CD4-positive, alpha-beta memory T cell (primary cell): ENCODE measurements at regions not wholly inside any gene's neighbourhood (a gene's known extent, or its start where the extent isn't known, plus 50 kb on each side); places are given as distances from the start of the nearest gene placed in this dataset.
"Not testable (repeated sequence)": the region's sequence is repeated elsewhere in the genome, so short reads cannot be mapped to it uniquely, and the experiment has no call there.

Experiments
- CTCF ChIA-PET: fragments of 350-600 bp; sonication (Branson Sonifier 250); formaldehyde crosslinking; loops from one replicate; lab custom pipeline; 2021; ENCODE audit warnings: inconsistent platforms; ENCODE audit not compliant: partially characterized antibody; lab: Charles Lee
- POLR2A ChIA-PET: fragments of 350-600 bp; sonication (Branson Sonifier 250); formaldehyde crosslinking; loops from one replicate; lab custom pipeline; 2021; ENCODE audit not compliant: partially characterized antibody; lab: Charles Lee
- DNase-seq, 5 donors: peaks; one replicate each; pipeline versions ENCODE4 v3.0.0 to v3.0.0-alpha.2; 2020 to 2022; ENCODE audit warnings: mixed read lengths in 1 of 5
- H3K27ac ChIP-seq: one replicate; pipeline ENCODE4 v1.7.0; 2013; ENCODE audit warnings: low read depth, low read length
- H3K27me3 ChIP-seq: 2 replicates; pipeline ENCODE4 v1.7.0; 2013; ENCODE audit warnings: mild to moderate bottlenecking, low read length, moderate library complexity; ENCODE audit not compliant: insufficient read depth
- H3K36me3 ChIP-seq: 2 replicates; pipeline ENCODE4 v1.7.0; 2013; ENCODE audit warnings: mild to moderate bottlenecking, low read length, moderate library complexity; ENCODE audit not compliant: insufficient read depth
- H3K4me1 ChIP-seq: 2 replicates; pipeline ENCODE4 v1.7.0; 2013; ENCODE audit warnings: mild to moderate bottlenecking, low read length, moderate library complexity; ENCODE audit not compliant: insufficient read depth
- H3K4me3 ChIP-seq, 2 donors: one replicate each; pipeline ENCODE4 v1.7.0; 2013; ENCODE audit warnings: low read length in 2 of 2, mild to moderate bottlenecking in 1 of 2
- H3K9me3 ChIP-seq, 2 donors: one replicate each; pipeline ENCODE4 v1.7.0; 2013; ENCODE audit warnings: low read length in 2 of 2, control low read depth in 1 of 2; ENCODE audit not compliant: control insufficient read depth in 1 of 2
- H3K27ac Mint-ChIP-seq, 7 donors: one replicate each; pipeline ENCODE4 v1.8.0; 2020 to 2021; ENCODE audit warnings: mixed read lengths in 7 of 7, mild to moderate bottlenecking in 6 of 7, inconsistent platforms in 3 of 7, moderate library complexity in 3 of 7
- H3K27me3 Mint-ChIP-seq, 2 donors: one replicate each; pipeline ENCODE4 v1.8.0; 2020 to 2021; ENCODE audit warnings: mixed read lengths in 2 of 2
- H3K36me3 Mint-ChIP-seq, 2 donors: one replicate each; pipeline ENCODE4 v1.8.0; 2020 to 2021; ENCODE audit warnings: mixed read lengths in 2 of 2, inconsistent platforms in 1 of 2, mild to moderate bottlenecking in 1 of 2
- H3K4me1 Mint-ChIP-seq, 4 donors: one replicate each; pipeline ENCODE4 v1.8.0; 2020 to 2021; ENCODE audit warnings: mixed read lengths in 4 of 4, mild to moderate bottlenecking in 1 of 4
- H3K4me3 Mint-ChIP-seq, 8 donors: one replicate each; pipeline ENCODE4 v1.8.0; 2020 to 2021; ENCODE audit warnings: mixed read lengths in 8 of 8, mild to moderate bottlenecking in 7 of 8, moderate library complexity in 6 of 8, inconsistent platforms in 3 of 8
- H3K9me3 Mint-ChIP-seq, 8 donors: one replicate each; pipeline ENCODE4 v1.8.0; 2020 to 2021; ENCODE audit warnings: mixed read lengths in 8 of 8, mild to moderate bottlenecking in 5 of 8, inconsistent platforms in 3 of 8, moderate library complexity in 1 of 8
- intact Hi-C: fragments of 100-400 bp; cut with micrococcal nuclease; formaldehyde crosslinking; loops from one replicate; pipeline ENCODE4 v1.15.1; 2023

- POLR2A ChIA-PET, result no interaction called here
- Histone ChIP-seq H3K4me3 (no peak overlapping the region), H3K27ac (no peak overlapping the region), H3K4me1 (no peaks in the 10 kb centered on the region), H3K27me3 (no peaks in the 10 kb centered on the region), H3K9me3 (no peaks in the 10 kb centered on the region), H3K36me3 (no peaks in the 10 kb centered on the region)
- CTCF ChIA-PET, result no interaction called here
- Mint-ChIP-seq H3K36me3 (no peaks in the 10 kb centered on the region), H3K27ac (no peak overlapping the region), H3K4me3 (no peak overlapping the region), H3K4me1 (no peaks in the 10 kb centered on the region), H3K27me3 (peaks cover 5 to 13% of the 10 kb centered on the region in 2 donors), H3K9me3 (peaks cover 0 to 3% (median 0%) of the 10 kb centered on the region in 8 donors)
- DNase-seq, result no peak
- intact Hi-C loops, result no loop called here
Measured at GRCh38 chr5:174897281-174897950, 173.0 kb downstream of the MSX2 start.

- no peaks in the 10 kb centered on the region for H3K4me1 Mint-ChIP-seq
- Histone ChIP-seq H3K9me3 (no peaks in the 10 kb centered on the region), H3K36me3 (no peaks in the 10 kb centered on the region), H3K4me1 (no peaks in the 10 kb centered on the region), H3K4me3 (no peak overlapping the region), H3K27me3 (no peaks in the 10 kb centered on the region), H3K27ac (no peak overlapping the region)
- intact Hi-C loops, result no loop called here
- peaks cover 6 to 11% of the 10 kb centered on the region in 2 donors for H3K27me3 Mint-ChIP-seq
- no peak for DNase-seq
- ChIA-PET POLR2A (no interaction called here), CTCF (interaction anchor here (0.7 kb wide), 1 partner anchor 100 kb away, joined by 3 read pairs; no protein-coding TSS in a partner anchor)
- H3K36me3 Mint-ChIP-seq, result no peaks in the 10 kb centered on the region
- H3K4me3 Mint-ChIP-seq, result no peak overlapping the region
- peaks cover 0 to 5% (median 0%) of the 10 kb centered on the region in 8 donors for H3K9me3 Mint-ChIP-seq
- no peak overlapping the region for H3K27ac Mint-ChIP-seq
Measured at GRCh38 chr5:174895360-174895759, 171.0 kb downstream of the MSX2 start.

- no peaks in the 10 kb centered on the region for H3K9me3 ChIP-seq
- H3K36me3 ChIP-seq, result no peaks in the 10 kb centered on the region
- no peaks in the 10 kb centered on the region for H3K36me3 Mint-ChIP-seq
- no peaks in the 10 kb centered on the region for H3K4me1 Mint-ChIP-seq
- H3K27ac ChIP-seq, result no peak overlapping the region
- no peak overlapping the region for H3K4me3 ChIP-seq
- ChIA-PET CTCF (no interaction called here), POLR2A (no interaction called here)
- intact Hi-C loops, result no loop called here
- H3K4me1 ChIP-seq, result no peaks in the 10 kb centered on the region
- peaks cover 0 to 5% (median 2%) of the 10 kb centered on the region in 8 donors for H3K9me3 Mint-ChIP-seq
- no peak overlapping the region for H3K4me3 Mint-ChIP-seq
- no peak overlapping the region for H3K27ac Mint-ChIP-seq
- DNase-seq, result no peak
- H3K27me3 ChIP-seq, result no peaks in the 10 kb centered on the region
- peaks cover 6 to 8% of the 10 kb centered on the region in 2 donors for H3K27me3 Mint-ChIP-seq
Measured at GRCh38 chr5:174892742-174893141, 168.4 kb downstream of the MSX2 start.

- POLR2A ChIA-PET, H3K36me3 ChIP-seq, DNase-seq, H3K4me1 Mint-ChIP-seq, H3K27me3 Mint-ChIP-seq, intact Hi-C loops, H3K36me3 Mint-ChIP-seq, H3K9me3 ChIP-seq, H3K27ac ChIP-seq, H3K9me3 Mint-ChIP-seq, H3K27ac Mint-ChIP-seq, H3K4me3 ChIP-seq, H3K4me1 ChIP-seq, CTCF ChIA-PET, H3K4me3 Mint-ChIP-seq, H3K27me3 ChIP-seq: not testable (repeated sequence)
Measured at GRCh38 chr5:174880412-174881200, 156.2 kb downstream of the MSX2 start.

GRCh38 chr5:174877987-174878386 is 153.6 kb downstream of the MSX2 start:
- no peak for DNase-seq
- Histone ChIP-seq H3K4me1 (no peaks in the 10 kb centered on the region), H3K27ac (no peak overlapping the region), H3K36me3 (no peaks in the 10 kb centered on the region), H3K9me3 (no peaks in the 10 kb centered on the region), H3K27me3 (no peaks in the 10 kb centered on the region), H3K4me3 (no peak overlapping the region)
- H3K27ac Mint-ChIP-seq, result no peak overlapping the region
- CTCF ChIA-PET, result no interaction called here
- H3K4me3 Mint-ChIP-seq, result no peak overlapping the region
- peaks cover 1 to 8% of the 10 kb centered on the region in 2 donors for H3K27me3 Mint-ChIP-seq
- POLR2A ChIA-PET, result no interaction called here
- no peaks in the 10 kb centered on the region for H3K36me3 Mint-ChIP-seq
- H3K9me3 Mint-ChIP-seq, result peaks cover 0 to 8% (median 2%) of the 10 kb centered on the region in 8 donors
- intact Hi-C loops, result no loop called here
- H3K4me1 Mint-ChIP-seq, result no peaks in the 10 kb centered on the region

- H3K27me3 ChIP-seq, result no peaks in the 10 kb centered on the region
- Mint-ChIP-seq H3K9me3 (peaks cover 0 to 6% (median 0%) of the 10 kb centered on the region in 8 donors), H3K4me3 (no peak overlapping the region), H3K27me3 (peaks cover 10 to 14% of the 10 kb centered on the region in 2 donors), H3K36me3 (no peaks in the 10 kb centered on the region), H3K4me1 (no peaks in the 10 kb centered on the region), H3K27ac (no peak overlapping the region)
- H3K36me3 ChIP-seq, result no peaks in the 10 kb centered on the region
- H3K27ac ChIP-seq, result no peak overlapping the region
- intact Hi-C loops, result no loop called here
- no peak overlapping the region for H3K4me3 ChIP-seq
- DNase-seq, result no peak
- ChIA-PET POLR2A (no interaction called here), CTCF (no interaction called here)
- H3K9me3 ChIP-seq, result no peaks in the 10 kb centered on the region
- H3K4me1 ChIP-seq, result no peaks in the 10 kb centered on the region
Measured at GRCh38 chr5:174872271-174872670, 147.9 kb downstream of the MSX2 start.

- Histone ChIP-seq H3K27me3 (no peaks in the 10 kb centered on the region), H3K4me3 (no peak overlapping the region), H3K36me3 (no peaks in the 10 kb centered on the region), H3K9me3 (no peaks in the 10 kb centered on the region), H3K27ac (no peak overlapping the region), H3K4me1 (no peaks in the 10 kb centered on the region)
- Mint-ChIP-seq H3K36me3 (no peaks in the 10 kb centered on the region), H3K4me3 (no peak overlapping the region), H3K27me3 (peaks cover under 1 to 2% of the 10 kb centered on the region in 2 donors), H3K27ac (no peak overlapping the region), H3K4me1 (no peaks in the 10 kb centered on the region), H3K9me3 (no peaks in the 10 kb centered on the region)
- intact Hi-C loops, result no loop called here
- no peak for DNase-seq
- ChIA-PET CTCF (no interaction called here), POLR2A (no interaction called here)
Measured at GRCh38 chr5:174852143-174852542, 127.8 kb downstream of the MSX2 start.
